NCI-H774 (cell line): ENCODE measurements at regions not wholly inside any gene's neighbourhood (a gene's known extent, or its start where the extent isn't known, plus 50 kb on each side); places are given as distances from the start of the nearest gene placed in this dataset.

ENCODE experiments used
- DNase-seq: peaks from one replicate; lab custom pipeline; 2025; lab: John Stamatoyannopoulos, UW

DNA sequence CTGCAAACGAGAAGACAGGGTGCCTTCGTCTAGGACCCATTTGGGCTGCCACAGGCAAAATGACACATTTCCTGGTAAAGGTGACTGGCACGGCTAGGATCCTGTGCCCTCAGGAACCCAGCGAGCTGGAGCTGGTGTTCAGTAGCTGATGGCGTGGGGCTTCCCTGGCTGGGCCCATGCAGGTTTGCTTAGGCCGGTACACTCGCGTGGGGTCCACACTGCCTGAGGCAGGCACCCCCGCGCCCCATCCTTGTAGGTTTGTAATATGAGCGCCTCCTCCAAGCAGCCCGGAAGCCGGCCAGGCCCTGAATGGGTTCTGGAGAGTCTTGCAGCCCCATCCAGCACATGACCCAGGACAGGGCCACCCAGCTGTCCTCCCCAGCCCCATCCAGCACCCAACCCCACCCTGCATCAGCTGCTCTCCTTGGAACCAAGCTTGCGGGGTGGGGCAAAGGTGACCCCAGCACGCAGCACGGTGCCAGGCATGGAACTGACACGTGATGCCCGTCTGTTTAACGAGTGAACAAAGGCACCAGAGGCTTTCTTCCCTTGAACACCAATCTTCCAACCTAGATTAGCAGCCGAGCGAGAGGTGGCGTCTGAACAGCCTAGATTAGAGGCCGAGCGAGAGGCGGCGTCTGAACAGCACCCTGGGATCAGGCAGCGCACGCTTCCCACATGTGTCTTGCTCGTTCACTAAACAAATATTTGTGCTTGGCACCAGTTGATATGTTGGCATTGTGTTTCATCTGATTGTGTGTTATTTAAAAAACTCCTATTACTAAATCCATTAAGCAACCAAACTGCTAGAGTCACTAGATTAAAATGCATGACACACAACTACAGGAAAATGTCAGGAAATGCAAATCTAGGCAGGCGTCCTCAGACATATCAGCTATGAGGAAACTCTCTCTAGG lies 112.1 kb downstream of the DLL1 start:
- peak; percentile 99 for DNase-seq

DNA sequence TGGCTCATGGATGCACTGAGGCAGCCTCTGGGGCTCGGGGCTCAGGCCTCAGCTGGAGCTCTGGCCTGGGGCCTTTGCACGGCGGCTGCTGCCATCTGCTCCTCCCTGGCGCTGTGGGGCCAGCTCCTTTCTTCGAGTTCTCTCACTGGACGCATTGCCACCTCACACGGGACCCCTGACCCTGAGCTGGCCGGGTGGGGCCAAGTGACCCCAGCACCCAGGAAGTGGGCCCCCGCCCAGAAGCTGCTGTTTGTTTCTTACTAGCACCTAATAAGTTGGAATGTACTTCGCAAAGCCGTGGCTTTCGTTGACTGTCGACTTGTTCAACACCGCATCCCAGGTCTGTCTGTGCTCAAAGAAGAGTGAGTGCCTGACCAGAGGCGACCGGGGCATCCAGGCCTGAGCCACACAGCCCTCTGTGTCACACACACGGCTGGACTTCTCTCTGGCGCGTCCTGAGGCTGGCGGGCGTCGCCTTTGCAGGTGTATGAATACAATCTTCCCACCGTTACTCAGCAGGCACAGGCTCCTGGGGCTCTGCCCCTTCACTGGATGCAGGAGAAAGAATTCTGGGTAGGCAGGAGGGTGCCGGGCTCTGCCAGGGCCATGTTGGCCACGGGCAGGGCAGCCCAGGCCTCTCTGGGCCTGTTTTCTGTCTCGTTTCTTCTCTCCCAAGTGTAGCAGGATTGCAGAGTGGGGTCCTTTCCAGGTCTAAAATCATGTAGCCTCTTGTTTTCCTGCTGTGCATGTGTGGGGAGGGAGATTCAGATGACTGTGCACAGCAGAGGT lies 112.9 kb downstream of the DLL1 start:
- DNase-seq: peak; percentile 57

DNA sequence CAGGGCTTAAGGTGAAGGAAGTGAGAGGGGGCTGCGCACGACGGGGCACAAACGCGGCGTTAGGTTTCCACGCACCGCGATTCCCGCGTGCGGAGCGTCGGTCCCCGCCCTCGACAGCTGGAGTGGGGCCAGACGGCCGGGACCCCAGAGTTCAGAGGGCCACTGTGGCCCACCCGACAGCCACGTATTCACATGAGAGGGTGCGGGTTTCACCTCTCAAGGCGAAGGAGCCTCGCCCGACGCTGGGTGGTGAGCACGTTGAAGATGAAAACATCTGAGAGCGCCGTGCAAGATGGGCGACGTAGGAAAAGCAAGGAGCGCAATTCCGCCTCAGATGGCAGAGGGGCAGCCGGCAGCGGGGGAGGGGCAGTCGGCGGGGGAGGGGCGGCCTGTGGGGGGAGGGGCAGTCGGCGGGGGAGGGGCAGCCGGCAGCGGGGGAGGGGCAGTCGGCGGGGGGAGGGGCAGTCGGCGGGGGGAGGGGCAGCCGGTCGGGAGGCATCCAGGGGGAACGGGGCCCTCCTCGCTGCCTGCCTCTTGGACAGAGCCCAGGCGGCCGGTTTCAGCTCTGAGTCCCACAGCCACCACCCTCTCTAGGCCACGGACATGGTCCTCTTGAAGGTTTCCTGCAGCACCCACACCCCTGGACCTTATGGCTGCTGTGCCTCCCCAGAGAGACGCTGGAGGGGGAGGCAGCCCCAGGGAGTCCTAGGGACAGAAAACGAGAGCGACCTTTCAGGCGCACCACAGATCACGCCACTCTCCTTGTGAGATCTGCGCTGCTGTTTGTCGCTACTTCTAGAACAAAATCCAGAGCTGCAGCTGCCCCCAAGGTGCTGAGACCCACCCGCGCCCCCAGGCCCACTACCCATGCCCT lies 113.7 kb downstream of the DLL1 start:
- peak; percentile 88 for DNase-seq

DNA sequence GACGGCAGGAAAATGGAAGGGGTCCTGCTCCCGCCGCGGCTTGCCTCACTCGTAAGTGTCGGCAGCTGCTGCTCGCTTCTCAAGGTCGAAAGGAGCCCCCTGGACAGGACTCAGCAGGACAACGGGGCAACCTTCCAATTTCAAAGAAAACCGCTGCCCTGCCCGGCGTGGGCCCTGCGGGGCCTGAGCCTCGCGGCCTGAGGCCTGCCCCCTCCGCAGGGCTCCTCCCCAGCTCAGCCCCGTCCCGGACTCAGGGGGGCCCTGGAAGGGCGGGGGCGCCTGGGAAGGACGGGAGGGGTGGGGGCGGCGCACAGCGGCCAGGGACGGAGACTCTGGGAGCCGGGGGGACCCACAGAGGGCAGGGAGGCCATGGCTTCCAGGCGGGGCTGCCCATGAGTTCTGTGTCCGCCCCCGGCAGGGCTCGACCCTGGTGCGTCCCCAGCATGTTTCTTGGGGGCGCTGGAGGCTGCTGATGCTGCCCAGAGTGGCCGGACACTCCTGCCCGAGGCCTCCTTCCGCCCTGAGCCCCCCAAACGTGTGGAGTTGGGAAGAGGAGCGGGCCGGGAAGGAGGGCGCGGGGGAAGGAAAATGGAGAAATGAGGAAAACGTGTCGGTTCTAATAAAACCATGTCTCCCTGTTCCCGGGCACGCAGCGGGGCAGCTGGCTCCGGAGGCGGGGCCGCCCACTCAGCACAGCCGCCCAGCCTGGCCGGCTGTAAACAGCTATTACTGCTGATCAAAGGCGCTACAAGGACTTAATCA lies 114.6 kb downstream of the DLL1 start:
- peak; percentile 90 for DNase-seq

DNA sequence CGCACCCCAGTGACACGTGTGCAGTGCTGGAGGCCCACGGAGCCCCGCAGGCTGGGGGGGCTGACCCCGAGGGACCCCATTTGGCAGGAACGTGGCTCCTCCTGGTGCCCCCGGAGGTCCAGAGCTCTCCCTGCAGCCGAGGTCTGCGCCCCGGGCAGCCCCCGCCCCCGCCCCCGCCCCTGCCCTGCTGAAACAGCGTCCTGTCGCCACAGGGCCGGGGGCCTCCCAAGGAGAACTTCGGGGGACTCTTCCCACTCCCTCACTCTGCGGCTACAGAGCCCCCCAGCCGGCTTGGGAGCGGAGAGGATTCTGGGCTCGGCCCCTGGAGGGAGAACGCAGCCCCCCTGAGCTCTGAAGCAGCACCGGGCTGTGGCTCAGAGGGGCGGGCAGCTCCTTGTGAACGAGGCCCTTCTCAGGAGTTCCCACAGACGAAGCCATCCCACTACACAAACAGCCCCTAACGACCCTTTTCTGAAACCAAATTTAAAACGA lies 115.2 kb downstream of the DLL1 start:
- DNase-seq: no peak

DNA sequence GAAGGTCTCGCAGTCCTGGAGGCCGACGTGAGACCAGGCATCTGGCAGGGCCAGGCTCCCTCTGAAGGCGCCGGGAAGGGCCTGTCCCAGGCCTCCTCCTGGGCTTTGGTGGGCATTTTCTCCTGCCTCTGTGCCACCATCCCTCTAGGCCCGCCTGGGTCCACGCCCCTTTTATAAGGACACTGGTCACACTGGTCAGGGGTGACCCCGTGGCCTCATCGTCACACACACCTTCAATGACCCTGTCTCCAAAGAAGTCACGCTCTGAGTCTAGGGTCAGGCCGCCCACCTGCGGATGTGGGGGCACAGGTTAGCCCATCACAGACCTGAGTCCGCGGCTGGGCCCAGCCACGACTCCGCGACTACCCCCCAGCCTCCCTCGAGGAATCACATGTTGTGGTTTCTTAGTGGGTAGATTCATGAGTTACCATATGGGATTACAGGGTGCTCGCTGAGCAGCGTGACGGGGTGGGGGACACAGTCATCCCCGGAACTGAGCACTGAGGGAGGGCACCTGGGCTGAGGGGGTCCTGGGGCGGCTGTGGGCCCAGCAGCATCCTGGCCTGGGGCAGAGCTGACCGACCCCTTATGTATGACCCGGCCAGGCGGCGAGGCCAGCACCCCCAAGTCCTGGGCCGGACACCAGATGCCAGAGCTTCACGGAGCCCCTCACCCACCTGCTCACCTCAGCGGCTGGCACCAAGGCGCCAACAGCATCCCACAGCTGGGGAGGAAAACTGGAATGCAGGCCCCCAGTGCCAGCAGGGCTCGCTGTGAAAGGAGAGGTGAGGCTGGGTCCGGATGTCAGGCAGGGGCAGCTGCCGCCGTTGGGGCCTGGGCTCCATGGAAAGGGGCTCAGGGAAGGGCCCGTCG lies 115.9 kb downstream of the DLL1 start:
- no peak for DNase-seq

DNA sequence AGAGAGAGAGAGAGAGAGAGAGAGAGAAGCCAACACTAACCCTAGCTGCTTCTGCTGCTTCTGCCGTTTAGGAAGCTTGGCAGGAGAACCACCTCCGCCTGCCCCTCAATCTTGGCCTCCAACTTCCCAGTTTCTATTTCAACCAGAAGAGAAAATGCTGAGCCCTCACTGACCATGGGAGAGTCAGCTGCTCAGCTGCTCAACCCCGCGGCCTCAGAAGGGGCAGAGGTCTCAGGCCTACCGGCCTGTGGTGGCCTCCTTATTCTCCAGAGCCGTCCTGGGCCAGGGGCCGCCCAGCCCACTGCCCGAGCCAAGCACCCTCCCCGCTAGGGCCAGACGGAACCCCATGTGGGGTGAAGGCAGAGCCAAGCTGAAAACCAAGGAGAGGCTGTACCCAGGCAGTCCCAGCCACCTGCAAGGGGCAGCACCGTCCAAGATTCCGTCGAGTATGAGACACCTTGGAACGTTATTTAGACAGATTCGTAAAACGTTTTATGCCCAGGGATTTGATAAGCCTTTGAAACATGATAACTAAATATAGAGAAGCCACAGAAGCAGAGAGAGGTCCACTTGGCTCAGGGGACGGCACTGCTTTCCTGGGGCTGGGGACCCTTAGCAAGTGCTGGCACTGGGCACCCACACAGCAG lies 116.6 kb downstream of the DLL1 start:
- DNase-seq: no peak

DNA sequence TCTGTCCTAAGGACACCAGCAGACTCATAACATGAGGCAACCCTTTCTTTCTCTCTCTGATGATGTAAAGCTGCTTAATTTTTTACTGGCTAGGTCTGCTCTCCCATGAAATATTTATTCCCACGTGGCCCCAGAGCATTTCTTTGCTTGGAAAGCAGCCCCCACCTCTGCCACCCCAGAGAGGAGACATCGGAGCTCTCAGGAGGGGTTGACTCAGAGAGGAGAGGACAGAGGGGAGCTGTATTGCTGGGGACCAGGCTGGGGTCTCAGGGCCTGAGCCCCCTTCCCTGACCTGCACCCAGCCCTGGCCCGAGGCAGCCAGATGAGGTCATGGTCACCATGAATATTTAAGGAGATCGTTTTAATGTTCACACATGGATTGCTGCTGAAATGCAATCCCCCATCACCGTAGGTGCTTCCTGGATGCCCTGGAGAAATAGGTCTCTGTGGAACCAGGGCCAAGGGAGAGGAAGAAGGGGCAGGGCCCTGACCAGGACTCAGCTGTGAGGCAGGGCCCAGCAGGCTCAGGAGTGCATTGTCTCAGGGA lies 117.5 kb downstream of the DLL1 start:
- DNase-seq: no peak

DNA sequence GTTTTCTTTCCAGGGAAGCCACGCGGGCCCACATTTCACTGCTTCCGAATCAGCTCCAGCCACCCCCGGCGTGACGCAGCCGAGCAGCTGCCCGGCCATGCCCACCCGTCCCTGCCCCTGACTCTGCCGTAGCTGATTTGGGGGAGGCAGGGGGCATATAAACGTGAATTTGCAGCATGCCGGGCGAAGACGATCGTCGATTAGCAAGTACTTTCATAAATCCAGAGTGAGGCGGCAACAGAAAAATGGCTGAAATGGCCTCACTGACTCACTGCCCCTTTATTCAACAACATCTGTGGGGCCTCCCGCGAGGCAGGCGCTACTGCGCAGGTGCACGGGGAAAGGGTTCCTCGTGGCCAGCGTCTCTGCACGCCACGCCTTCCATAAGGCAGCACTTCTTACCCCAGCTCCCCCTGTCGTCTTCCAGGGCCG lies 118.0 kb downstream of the DLL1 start:
- DNase-seq: no peak

DNA sequence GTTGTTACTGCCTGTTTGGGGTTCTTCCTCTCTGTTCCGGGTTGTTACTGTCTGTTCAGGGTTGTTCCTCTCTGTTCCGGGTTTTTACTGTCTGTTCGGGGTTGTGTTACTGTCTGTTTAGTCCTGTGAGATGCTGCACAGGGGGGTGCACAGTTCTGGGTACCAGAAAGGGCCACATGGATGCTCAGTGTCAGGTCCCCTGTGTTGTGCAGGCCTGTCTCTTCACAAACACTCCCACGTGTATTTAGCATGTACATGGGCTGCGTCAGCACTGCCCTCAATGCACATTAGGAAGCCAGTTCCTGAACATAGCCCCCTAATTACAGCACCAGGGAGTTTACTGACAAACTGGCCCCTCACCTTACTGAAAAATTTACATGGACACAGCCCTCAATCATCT lies 118.5 kb downstream of the DLL1 start:
- no peak for DNase-seq

DNA sequence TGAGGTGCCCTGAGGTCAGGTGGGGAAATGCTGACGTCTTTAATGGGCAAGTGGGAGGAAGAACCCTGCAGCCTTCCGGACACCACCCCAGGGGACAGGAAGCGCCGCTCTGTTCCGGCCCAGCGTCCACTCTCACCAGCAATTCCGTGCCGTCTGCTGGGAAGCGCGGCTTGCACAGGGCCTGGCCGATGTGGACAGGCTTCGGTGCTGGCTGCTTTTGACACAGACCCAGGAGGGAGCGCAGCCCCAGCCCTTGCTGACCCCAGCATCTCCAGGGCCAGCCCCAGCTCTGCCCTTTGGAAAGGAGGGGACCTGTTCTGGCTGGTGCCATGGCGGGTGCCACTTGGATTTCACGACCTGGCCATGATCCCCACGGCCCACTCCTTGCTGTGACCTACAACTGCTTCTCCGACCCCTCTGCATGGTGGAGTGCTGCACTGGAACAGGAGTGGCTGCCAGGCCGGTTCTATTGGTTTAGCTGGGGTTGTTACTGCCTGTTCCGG lies 123.2 kb downstream of the DLL1 start:
- no peak for DNase-seq

DNA sequence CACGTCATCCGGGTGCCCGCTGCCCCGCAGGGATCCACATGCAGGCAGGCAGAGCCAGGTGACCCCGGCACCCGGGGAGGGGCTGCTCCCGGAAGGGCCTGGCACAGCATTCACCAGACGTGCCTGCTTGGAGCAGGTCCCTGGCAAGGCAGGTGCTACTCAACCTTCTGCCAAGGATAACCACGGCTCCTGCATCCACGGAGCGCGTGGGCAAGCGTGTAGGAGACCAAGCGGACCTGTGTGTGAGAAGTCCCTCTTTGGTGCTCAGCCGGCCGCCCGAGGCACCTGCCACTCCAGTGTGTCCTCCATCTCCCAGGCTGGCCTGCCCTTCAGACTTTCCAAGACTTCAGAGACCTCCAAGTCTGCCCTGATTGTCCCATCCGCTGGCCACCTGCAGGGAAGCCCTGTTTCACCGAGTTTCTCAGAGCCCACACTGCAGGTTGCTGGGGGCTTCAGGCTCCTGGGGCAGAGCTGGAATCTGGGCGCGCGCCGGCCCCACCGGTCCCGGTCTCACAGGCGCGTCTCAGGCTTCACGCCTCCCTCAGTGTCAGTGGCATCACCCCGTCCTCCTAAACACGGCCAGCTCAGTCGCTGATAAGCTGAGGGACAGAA lies 124.3 kb downstream of the DLL1 start:
- DNase-seq: peak; percentile 70

DNA sequence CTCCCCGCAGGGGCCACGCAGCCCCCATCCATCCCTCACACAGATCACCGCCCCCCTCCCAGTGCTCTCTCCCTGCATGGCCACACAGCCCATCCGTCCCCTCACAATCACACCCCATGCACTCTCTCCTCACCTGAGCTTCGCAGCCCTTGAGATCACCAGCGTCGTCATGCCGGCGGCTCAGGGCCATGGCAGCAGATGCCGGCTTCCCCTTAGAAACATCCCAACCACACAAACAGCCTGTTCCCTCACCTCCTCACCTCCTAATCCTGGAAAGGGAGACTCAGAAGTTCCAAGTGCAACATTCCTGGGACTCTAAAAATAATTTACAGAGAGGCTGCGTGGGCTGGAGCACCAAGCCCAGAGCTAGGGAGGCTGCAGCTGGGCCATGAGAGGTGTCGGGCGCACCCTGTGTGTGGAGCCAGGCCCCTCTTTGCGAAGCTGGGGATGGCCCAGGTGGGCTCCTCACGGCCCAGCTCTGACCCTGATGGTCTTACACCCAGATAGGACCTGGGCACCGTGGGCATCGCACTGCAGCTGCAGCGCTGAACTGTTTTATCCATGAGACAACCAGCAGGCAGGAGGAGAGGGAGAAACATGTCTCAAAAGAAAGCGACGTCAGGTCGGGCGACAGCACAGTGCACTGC lies 125.3 kb downstream of the DLL1 start:
- no peak for DNase-seq

DNA sequence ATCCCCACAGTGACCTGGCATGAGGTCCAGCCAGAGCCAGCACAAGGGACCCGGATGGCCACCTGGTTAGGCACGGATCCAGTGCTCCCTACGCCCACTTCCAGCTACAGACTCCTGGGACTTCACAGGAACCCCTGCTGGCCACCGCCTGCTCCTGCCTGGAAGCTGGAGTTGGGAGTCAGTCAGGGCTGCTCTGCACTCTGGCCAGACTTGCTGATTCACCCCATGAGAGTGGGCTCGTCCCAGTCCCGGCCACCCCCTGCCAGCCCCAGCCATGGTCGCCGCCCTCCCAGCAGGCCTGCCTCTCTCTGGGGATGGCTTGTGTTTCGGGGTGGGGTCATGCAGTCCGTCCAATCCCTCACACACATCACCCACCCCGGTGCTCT lies 125.8 kb downstream of the DLL1 start:
- DNase-seq: no peak

DNA sequence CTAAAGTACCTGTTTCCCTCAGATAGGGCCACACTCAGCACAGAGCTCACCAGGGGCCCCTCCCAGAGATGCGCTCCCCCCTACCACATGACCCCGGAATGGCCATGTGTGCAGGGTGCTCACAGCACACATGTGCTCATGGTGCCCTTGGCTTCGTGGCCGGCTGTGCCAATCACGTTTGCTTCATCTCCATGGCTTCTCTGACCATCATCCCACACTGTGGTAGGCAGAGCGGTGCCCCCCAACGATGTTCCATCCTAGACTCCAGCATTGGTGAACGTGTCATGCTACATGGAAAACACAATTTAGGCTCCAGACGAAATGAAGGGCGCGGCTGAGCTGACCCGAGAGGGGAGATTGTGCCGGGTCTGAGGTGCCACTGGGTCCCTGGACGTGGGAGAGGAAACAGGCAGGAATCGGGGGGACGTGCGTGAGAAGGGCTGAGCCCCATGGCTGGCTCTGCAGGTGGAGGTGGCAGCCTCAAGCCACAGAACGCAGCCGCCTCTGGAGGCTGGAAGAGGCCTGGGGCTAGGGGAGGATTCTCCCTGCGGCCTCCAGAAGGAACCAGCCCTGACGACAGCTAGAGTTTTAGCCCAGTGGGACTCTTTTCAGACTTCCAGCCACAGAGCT lies 126.5 kb downstream of the DLL1 start:
- DNase-seq: no peak

DNA sequence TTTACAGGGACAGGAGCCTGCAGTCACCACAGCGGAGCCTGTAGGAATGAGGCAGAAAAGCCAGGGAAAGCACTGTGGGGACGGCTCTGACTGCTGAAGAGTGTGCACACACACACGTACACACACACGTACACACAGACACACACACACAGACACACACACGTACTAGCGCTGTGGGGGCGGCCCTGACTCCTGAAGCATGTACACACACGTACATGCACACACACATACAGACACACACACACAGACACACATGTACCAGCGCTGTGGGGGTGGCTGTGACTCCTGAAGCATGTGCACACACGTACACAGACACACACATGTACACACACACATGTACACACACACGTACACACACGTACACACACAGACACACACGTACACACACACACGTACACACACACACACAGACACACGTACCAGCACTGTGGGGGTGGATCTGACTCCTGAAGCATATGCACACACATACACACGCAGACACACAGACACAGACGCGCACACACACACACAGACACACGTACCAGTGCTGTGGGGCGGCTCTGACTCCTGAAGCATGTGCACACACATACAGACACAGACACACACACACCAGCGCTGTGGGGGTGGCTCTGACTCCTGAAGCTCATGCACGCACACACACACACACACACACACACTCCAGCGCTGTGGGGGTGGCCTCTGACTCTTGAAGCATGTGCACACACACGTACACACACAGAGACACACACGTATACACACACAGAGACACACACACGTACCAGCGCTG lies 127.3 kb downstream of the DLL1 start:
- DNase-seq: no peak

DNA sequence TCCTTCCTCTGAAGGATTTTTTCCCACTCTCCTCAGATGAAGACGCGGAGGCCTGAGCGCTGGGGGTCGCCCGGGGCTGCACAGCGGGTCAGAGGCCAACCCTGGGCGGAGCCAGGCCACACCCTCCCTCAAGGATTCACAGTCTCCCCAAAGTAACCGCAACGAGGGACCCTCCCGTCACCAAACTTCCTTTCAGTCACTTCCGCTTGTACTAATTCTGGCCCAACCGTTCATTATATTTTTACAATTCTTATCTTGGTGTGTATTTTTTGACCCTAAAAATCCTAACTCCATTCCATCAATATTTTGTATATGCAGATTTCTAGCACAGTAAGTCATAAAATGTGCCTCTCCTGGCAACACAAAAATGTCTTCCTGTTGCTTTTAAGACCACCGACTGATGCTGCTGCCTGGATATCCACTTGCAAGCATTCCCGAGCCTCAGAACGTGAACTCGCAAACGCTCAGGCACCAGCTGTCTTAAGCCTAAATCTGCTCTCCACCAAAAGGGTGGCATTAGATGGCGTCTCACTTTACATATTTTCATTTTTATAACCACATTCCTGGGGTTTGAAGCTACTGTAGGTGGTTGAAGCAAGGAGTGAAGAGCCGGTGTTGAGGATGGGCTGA lies 128.0 kb downstream of the DLL1 start:
- DNase-seq: no peak
